ENCODE measurements at regions not wholly inside any gene's neighbourhood (a gene's known extent, or its start where the extent isn't known, plus 50 kb on each side); places are given as distances from the start of the nearest gene placed in this dataset.

DNA sequence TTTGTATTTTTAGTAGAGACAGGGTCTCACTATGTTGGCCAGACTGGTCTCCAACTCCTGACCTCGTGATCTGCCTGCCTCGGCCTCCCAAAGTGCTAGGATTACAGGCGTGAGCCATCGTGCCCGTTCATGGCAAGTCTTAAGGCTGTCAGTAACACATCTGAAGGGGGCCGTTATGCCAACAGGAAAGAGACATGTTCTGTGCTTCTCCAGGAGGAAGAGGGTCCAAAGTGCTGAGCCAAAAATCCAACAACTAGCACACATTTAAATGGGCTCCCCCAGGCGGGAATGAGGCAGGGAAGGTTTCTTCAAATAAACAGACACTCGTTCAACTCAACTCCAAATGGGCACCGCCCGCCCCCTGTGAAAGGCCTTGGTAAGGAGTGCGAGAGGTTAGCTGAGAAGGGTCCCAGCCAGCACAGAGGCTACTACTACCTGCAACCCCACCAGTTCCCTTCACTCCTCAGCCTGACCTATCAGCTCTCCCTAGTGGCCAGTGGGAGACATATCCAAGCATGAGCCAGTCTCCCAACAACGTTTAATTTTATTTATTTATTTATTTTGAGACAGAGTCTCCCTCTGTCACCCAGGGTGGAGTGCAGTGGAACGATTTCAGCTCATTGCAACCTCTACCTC, 84.1 kb upstream of the DMRT1 start:
- Histone ChIP-seq H3K79me1 (ENCODE audit: low read depth in 1 of 2, low read length in 2 of 2) (peaks cover 0 to 4% of the 10 kb centered on the region in 2 experiments; a peak in 1 of 4 replicates), H3K4me1 (ENCODE audit: control insufficient read depth, insufficient read depth, low read length) (peaks cover 9% of the 10 kb centered on the region), H2AFZ (replicated peaks; ENCODE audit: low read length, poor library complexity) (no peak overlapping the region), H3K9ac (ENCODE audit: low read depth, low read length) (no peak overlapping the region), H3K23ac (ENCODE audit: low read depth, low read length) (no peak overlapping the region), H2BK120ac (ENCODE audit: low read depth, low read length) (peak overlapping the region; percentile 71), H3K56ac (ENCODE audit: extremely low read depth, insufficient read depth, low read length) (no peak overlapping the region), H3K27ac (ENCODE audit: insufficient read depth, low read length) (no peak overlapping the region), H3K4ac (ENCODE audit: low read depth, low read length) (peak overlapping the region; percentile 26), H3K4me3 (ENCODE audit: insufficient read depth, low read depth, low read length) (no peak overlapping the region), H4K20me1 (ENCODE audit: insufficient read depth, low read length) (no peaks in the 10 kb centered on the region), H4K5ac (ENCODE audit: low read depth, low read length) (no peak overlapping the region), H2AK5ac (ENCODE audit: low read depth, low read length) (peak overlapping the region; percentile 91; the same call in 1 of the 2 replicates), H3K9me3 (ENCODE audit: control insufficient read depth, insufficient read depth, low read length) (no peaks in the 10 kb centered on the region), H3K27me3 (ENCODE audit: control insufficient read depth, insufficient read depth, low read length) (no peaks in the 10 kb centered on the region), H3K18ac (ENCODE audit: low read depth, low read length) (no peak overlapping the region), H3K9me1 (ENCODE audit: insufficient read depth, low read length) (peaks cover 9% of the 10 kb centered on the region), H2BK5ac (ENCODE audit: low read depth, low read length, poor library complexity, severe bottlenecking) (no peak overlapping the region), H3K4me2 (ENCODE audit: low read depth, low read length) (no peak overlapping the region), H3K14ac (replicated peaks; ENCODE audit: low read depth, low read length) (no peak overlapping the region), H3K36me3 (ENCODE audit: control insufficient read depth, insufficient read depth, low read length) (no peaks in the 10 kb centered on the region), H2AK9ac (replicated peaks; ENCODE audit: low read depth, low read length, poor library complexity) (no peak overlapping the region), H2BK20ac (ENCODE audit: low read depth, low read length) (peak overlapping the region; percentile 86), H4K8ac (ENCODE audit: low read depth in 2 of 2, low read length in 2 of 2) (0 out of 4 replicates have a peak overlapping the region, but pooled peaks of 1 of the 2 experiments have one; percentile 11), H4K91ac (ENCODE audit: insufficient read depth, low read depth, low read length) (peak overlapping the region; percentile 39; the same call in 1 of the 2 replicates), H2BK15ac (ENCODE audit: low read depth, low read length) (no peak overlapping the region; the same call in 1 of the 3 replicates)
- POLR2A ChIA-PET (ENCODE audit: unreplicated experiment), result no interaction called here
- TF ChIP-seq, protein P1, sequence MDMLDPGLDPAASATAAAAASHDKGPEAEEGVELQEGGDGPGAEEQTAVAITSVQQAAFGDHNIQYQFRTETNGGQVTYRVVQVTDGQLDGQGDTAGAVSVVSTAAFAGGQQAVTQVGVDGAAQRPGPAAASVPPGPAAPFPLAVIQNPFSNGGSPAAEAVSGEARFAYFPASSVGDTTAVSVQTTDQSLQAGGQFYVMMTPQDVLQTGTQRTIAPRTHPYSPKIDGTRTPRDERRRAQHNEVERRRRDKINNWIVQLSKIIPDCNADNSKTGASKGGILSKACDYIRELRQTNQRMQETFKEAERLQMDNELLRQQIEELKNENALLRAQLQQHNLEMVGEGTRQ (IDR thresholded peaks at IDR 0.05; ENCODE audit: low read depth, low read length), result no peak
- TF ChIP-seq SMC3 (IDR thresholded peaks at IDR 0.05; ENCODE audit: low read depth, low read length), result peak; percentile 73
- TF ChIP-seq, protein P2, sequence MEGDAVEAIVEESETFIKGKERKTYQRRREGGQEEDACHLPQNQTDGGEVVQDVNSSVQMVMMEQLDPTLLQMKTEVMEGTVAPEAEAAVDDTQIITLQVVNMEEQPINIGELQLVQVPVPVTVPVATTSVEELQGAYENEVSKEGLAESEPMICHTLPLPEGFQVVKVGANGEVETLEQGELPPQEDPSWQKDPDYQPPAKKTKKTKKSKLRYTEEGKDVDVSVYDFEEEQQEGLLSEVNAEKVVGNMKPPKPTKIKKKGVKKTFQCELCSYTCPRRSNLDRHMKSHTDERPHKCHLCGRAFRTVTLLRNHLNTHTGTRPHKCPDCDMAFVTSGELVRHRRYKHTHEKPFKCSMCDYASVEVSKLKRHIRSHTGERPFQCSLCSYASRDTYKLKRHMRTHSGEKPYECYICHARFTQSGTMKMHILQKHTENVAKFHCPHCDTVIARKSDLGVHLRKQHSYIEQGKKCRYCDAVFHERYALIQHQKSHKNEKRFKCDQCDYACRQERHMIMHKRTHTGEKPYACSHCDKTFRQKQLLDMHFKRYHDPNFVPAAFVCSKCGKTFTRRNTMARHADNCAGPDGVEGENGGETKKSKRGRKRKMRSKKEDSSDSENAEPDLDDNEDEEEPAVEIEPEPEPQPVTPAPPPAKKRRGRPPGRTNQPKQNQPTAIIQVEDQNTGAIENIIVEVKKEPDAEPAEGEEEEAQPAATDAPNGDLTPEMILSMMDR (conservative IDR thresholded peaks at IDR 0.05; ENCODE audit: low read depth, low read length), result peak; percentile 64
- no peak for TF ChIP-seq MXI1 (IDR thresholded peaks at IDR 0.05; ENCODE audit: borderline replicate concordance, low read depth, low read length)
- peak; percentile 79 for TF ChIP-seq RAD21 (IDR thresholded peaks at IDR 0.05; ENCODE audit: low read length)
- 0 out of 2 replicates have a peak, but pooled peaks have one; percentile 21 for TF ChIP-seq MAZ (IDR thresholded peaks at IDR 0.05; ENCODE audit: borderline replicate concordance, low read depth, low read length)
- TF ChIP-seq BHLHE40 (IDR thresholded peaks at IDR 0.05; ENCODE audit: low read depth, low read length), result no peak
- intact Hi-C loops (cut with micrococcal nuclease), result loop anchor here (1.0 to 2.0 kb wide), 2 partner anchors 43 to 143 kb away; no protein-coding TSS in a partner anchor
- dilution Hi-C loops (cut with HindIII; ENCODE audit: low sequenced_read_pairs, unreplicated experiment), result no loop called here
- ATAC-seq (ENCODE audit: low read depth) (peak; percentile 84), DNase-seq (peak; percentile 67)
- BruUV-seq (replicated peaks), result no TSS peak
- CTCF ChIA-PET, result interaction anchor here (1.3 to 2.7 kb wide), 2 partner anchors 130 to 144 kb away, joined by 8 to 10 read pairs; no protein-coding TSS in a partner anchor
- no CpG with 5 or more reads among the region's 13 CpGs for WGBS, 2 experiments (ENCODE audit: extremely low coverage in 2 of 2, insufficient read length in 1 of 2)
- in situ Hi-C loops (cut with MboI; ENCODE audit: low sequenced_read_pairs), result loop anchor here (5.0 kb wide), 1 partner anchor 140 kb away; no protein-coding TSS in a partner anchor

Data from IMR-90 (cell line).